GM18907 (cell line): ENCODE measurements at regions not wholly inside any gene's neighbourhood (a gene's known extent, or its start where the extent isn't known, plus 50 kb on each side); places are given as distances from the start of the nearest gene placed in this dataset.

Source experiments
- ATAC-seq: cut with Tn5 transposase; IDR thresholded peaks from one replicate; pipeline ENCODE4 v1.9.1; 2021; ENCODE audit warnings: mild to moderate bottlenecking, moderate library complexity; ENCODE audit not compliant: unreplicated experiment

GRCh38 chr2:62305421-62306176 is 109.7 kb downstream of the B3GNT2 start:
- no peak for ATAC-seq

- no peak for ATAC-seq
These were observed 108.8 kb downstream of the B3GNT2 start for GRCh38 chr2:62304429-62305417.

GRCh38 chr2:62303788-62304187 is 107.9 kb downstream of the B3GNT2 start:
- ATAC-seq: peak; percentile 28

GRCh38 chr2:62302631-62303435 is 106.9 kb downstream of the B3GNT2 start:
- no peak for ATAC-seq

- ATAC-seq: no peak
These were observed 105.0 kb downstream of the B3GNT2 start for GRCh38 chr2:62300925-62301324.

GRCh38 chr2:62297624-62298010 is 101.7 kb downstream of the B3GNT2 start:
- no peak for ATAC-seq

GRCh38 chr2:62296832-62297623 is 101.1 kb downstream of the B3GNT2 start:
- ATAC-seq: no peak

- no peak for ATAC-seq
These were observed 100.3 kb downstream of the B3GNT2 start for GRCh38 chr2:62296034-62296831.

GRCh38 chr2:62293490-62294271 is 97.8 kb downstream of the B3GNT2 start:
- peak; percentile 82 for ATAC-seq

GRCh38 chr2:62293151-62293489 is 97.2 kb downstream of the B3GNT2 start:
- peak; percentile 5 for ATAC-seq

GRCh38 chr2:62292190-62292589 is 96.3 kb downstream of the B3GNT2 start:
- ATAC-seq: no peak

- no peak for ATAC-seq
These were observed 95.7 kb downstream of the B3GNT2 start for GRCh38 chr2:62291517-62292137.

GRCh38 chr2:62291052-62291451 is 95.1 kb downstream of the B3GNT2 start:
- no peak for ATAC-seq

- ATAC-seq: peak; percentile 88
These were observed 92.3 kb downstream of the B3GNT2 start for GRCh38 chr2:62287899-62288880.

- ATAC-seq: no peak
These were observed 91.4 kb downstream of the B3GNT2 start for GRCh38 chr2:62287282-62287681.

- ATAC-seq: no peak
These were observed 90.3 kb downstream of the B3GNT2 start for GRCh38 chr2:62286089-62286785.

GRCh38 chr2:62284980-62285379 is 89.1 kb downstream of the B3GNT2 start:
- no peak for ATAC-seq
